B cell (primary cell): ENCODE measurements at regions not wholly inside any gene's neighbourhood (a gene's known extent, or its start where the extent isn't known, plus 50 kb on each side); places are given as distances from the start of the nearest gene placed in this dataset.
"Not testable (repeated sequence)": the region's sequence is repeated elsewhere in the genome, so short reads cannot be mapped to it uniquely, and the experiment has no call there.

Source experiments
- ATAC-seq: fragments of 200-7000 bp; cut with Tn5 transposase; one replicate; pipeline ENCODE4 v1.10.0; 2021; ENCODE audit warnings: low read depth, mild to moderate bottlenecking, moderate number of reproducible peaks, moderate library complexity
- CTCF ChIA-PET: fragments of 350-600 bp; sonication (Branson Sonifier 250); formaldehyde crosslinking; loops from one replicate; lab custom pipeline; 2021; ENCODE audit warnings: antibody characterized with exemption, inconsistent platforms; lab: Charles Lee
- POLR2A ChIA-PET: fragments of 350-600 bp; sonication (Branson Sonifier 250); formaldehyde crosslinking; loops from one replicate; lab custom pipeline; 2021; ENCODE audit warnings: antibody characterized with exemption; lab: Charles Lee
- DNase-seq: peaks from one replicate; pipeline ENCODE4 v3.0.0; 2013
- H2AFZ ChIP-seq: 2 replicates; pipeline ENCODE4 v1.6.1; 2012; ENCODE audit warnings: mild to moderate bottlenecking, low read depth, low read length; ENCODE audit not compliant: insufficient read depth, poor library complexity, severe bottlenecking
- H3K27ac ChIP-seq, 2 donors: 1 replicate in 1 of 2; 2 replicates in 1 of 2; pipeline ENCODE4 v1.5.1; 2012 to 2013; ENCODE audit warnings: low read length in 2 of 2, mild to moderate bottlenecking in 2 of 2, moderate library complexity in 1 of 2
- H3K27me3 ChIP-seq, 4 experiments: fragments of 200-600 bp in 1 of 4; sonication (generic) in 1 of 4; replicated peaks in 1 of 4; 1 replicate in 2 of 4; 2 replicates in 2 of 4; pipeline versions ENCODE4 v1.6.1 to v1.7.0; 2013 to 2016; ENCODE audit warnings: low read length in 3 of 4, mild to moderate bottlenecking in 2 of 4, mixed read lengths in 1 of 4, moderate library complexity in 1 of 4; ENCODE audit not compliant: insufficient read depth in 4 of 4, control insufficient read depth in 3 of 4; ENCODE audit errors: control extremely low read depth in 1 of 4
- H3K36me3 ChIP-seq, 2 experiments: replicated peaks in 1 of 2; 1 replicate in 1 of 2; 2 replicates in 1 of 2; pipeline versions ENCODE4 v1.6.1 to v1.7.1; 2013; ENCODE audit warnings: low read length in 1 of 2; ENCODE audit not compliant: insufficient read depth in 2 of 2, control insufficient read depth in 1 of 2; ENCODE audit errors: control extremely low read depth in 1 of 2, extremely low read depth in 1 of 2
- H3K4me1 ChIP-seq, 2 donors: fragments of 200-600 bp in 1 of 2; sonication (generic) in 1 of 2; 1 replicate in 1 of 2; 2 replicates in 1 of 2; pipeline versions ENCODE4 v1.5.1 to v1.6.1; 2013 to 2017; ENCODE audit warnings: low read length in 2 of 2; ENCODE audit not compliant: control insufficient read depth in 2 of 2, insufficient read depth in 2 of 2
- H3K4me2 ChIP-seq: replicated peaks from 2 replicates; pipeline ENCODE3; 2012; ENCODE audit warnings: mild to moderate bottlenecking, low read depth, low read length; ENCODE audit not compliant: poor library complexity, severe bottlenecking
- H3K4me3 ChIP-seq, 5 experiments: fragments of 200-600 bp in 1 of 5; sonication (generic) in 1 of 5; 1 replicate in 3 of 5; 2 replicates in 2 of 5; pipeline versions ENCODE4 v1.5.1 to v1.7.0; 2011 to 2016; ENCODE audit warnings: low read length in 4 of 5, mild to moderate bottlenecking in 4 of 5, low read depth in 2 of 5, control low read depth in 1 of 5, moderate library complexity in 1 of 5; ENCODE audit not compliant: insufficient read depth in 1 of 5; ENCODE audit errors: control extremely low read depth in 1 of 5, extremely low read depth in 1 of 5
- H3K79me2 ChIP-seq: fragments of 200-600 bp; sonication (generic); one replicate; pipeline ENCODE4 v1.6.0; 2016; ENCODE audit warnings: low read length; ENCODE audit not compliant: control insufficient read depth, insufficient read depth
- H3K9ac ChIP-seq: fragments of 200-600 bp; sonication (generic); 2 replicates; pipeline ENCODE4 v1.6.1; 2017; ENCODE audit warnings: mild to moderate bottlenecking, low read length, moderate library complexity
- H3K9me3 ChIP-seq, 3 donors: one replicate each; pipeline versions ENCODE4 v1.6.1 to v1.7.1; 2013; ENCODE audit warnings: low read length in 2 of 3; ENCODE audit not compliant: control insufficient read depth in 2 of 3, insufficient read depth in 1 of 3; ENCODE audit errors: control extremely low read depth in 1 of 3
- H4K20me1 ChIP-seq: 2 replicates; pipeline ENCODE4 v1.6.0; 2012; ENCODE audit warnings: mild to moderate bottlenecking, low read length; ENCODE audit not compliant: insufficient read depth, control insufficient read depth, poor library complexity, severe bottlenecking
- H3K27ac Mint-ChIP-seq: one replicate; pipeline ENCODE4 v1.8.0; 2021; ENCODE audit warnings: mixed read lengths
- H3K27me3 Mint-ChIP-seq: one replicate; pipeline ENCODE4 v1.8.0; 2021; ENCODE audit warnings: mixed read lengths
- H3K4me1 Mint-ChIP-seq: one replicate; pipeline ENCODE4 v1.8.0; 2021; ENCODE audit warnings: mixed read lengths
- H3K4me3 Mint-ChIP-seq: one replicate; pipeline ENCODE4 v1.8.0; 2021; ENCODE audit warnings: mixed read lengths
- H3K9me3 Mint-ChIP-seq: one replicate; pipeline ENCODE4 v1.8.0; 2022; ENCODE audit warnings: mixed read lengths; ENCODE audit not compliant: insufficient read depth
- EZH2 ChIP-seq: IDR thresholded peaks from 2 replicates; pipeline ENCODE4 v1.6.1; 2012; ENCODE audit warnings: borderline replicate concordance, low read depth, mild to moderate bottlenecking, moderate library complexity, low read length; ENCODE audit not compliant: insufficient read depth, poor library complexity, severe bottlenecking
- WGBS: methylation state at CpG from one replicate; pipeline ENCODE4 v1.1.5; 2013; ENCODE audit warnings: missing lambda C conversion rate; ENCODE audit not compliant: insufficient coverage; 5-methylcytosine and 5-hydroxymethylcytosine counted together
- intact Hi-C: fragments of 100-400 bp; cut with micrococcal nuclease; formaldehyde crosslinking; loops from one replicate; pipeline ENCODE4 v1.10.0; 2022
- TF ChIP-seq, protein P1 (sequence below): fragments of 200-600 bp; IDR thresholded peaks from one replicate; pipeline ENCODE4 v1.8.0; 2022; ENCODE audit warnings: antibody characterized with exemption, mild to moderate bottlenecking

DNA sequence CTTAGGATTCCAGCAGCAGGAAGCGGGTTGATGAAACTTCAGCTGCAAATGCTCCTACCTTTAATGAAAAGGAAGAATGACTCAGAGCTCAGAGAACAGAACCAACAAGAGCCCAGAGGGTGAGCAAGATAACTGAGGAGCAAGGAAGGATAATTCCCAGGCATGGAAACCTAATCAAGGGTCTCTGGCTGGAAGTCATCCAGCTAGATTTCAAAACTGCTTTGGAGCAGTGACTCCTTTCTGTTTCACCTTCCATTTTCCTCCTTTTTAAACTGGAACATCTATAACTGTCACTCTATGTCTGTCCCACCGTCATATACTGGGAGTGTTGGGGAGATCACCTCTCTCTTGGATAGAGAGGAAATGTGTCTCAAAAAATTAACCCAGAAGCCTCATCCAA lies 148.4 kb upstream of the RAB6C start:
- no peak overlapping the region for H3K27ac Mint-ChIP-seq
- no peaks in the 10 kb centered on the region for H3K36me3 ChIP-seq
- H3K4me1 ChIP-seq = no peaks in the 10 kb centered on the region
- no peak overlapping the region for H3K4me3 Mint-ChIP-seq
- no peak for ATAC-seq
- H3K4me1 Mint-ChIP-seq = no peaks in the 10 kb centered on the region
- DNase-seq = no peak
- WGBS = no CpG with 5 or more reads among the region's 2 CpGs
- H3K9ac ChIP-seq = no peak overlapping the region
- no peaks in the 10 kb centered on the region for H3K79me2 ChIP-seq
- ChIA-PET POLR2A (no interaction called here), CTCF (no interaction called here)
- no peak overlapping the region for H3K4me3 ChIP-seq
- H3K9me3 ChIP-seq = peaks cover 1 to 5% (median 3%) of the 10 kb centered on the region in 3 donors
- H3K27me3 ChIP-seq = no peaks in the 10 kb centered on the region
- intact Hi-C loops = no loop called here
- H3K27ac ChIP-seq = no peak overlapping the region
- H3K4me2 ChIP-seq = no peak overlapping the region
- H2AFZ ChIP-seq = no peak overlapping the region
- H3K9me3 Mint-ChIP-seq = peaks cover 3% of the 10 kb centered on the region
- H3K27me3 Mint-ChIP-seq = peaks cover 20% of the 10 kb centered on the region
- no peaks in the 10 kb centered on the region for H4K20me1 ChIP-seq
- TF ChIP-seq EZH2 = no peak
- TF ChIP-seq, protein P1, sequence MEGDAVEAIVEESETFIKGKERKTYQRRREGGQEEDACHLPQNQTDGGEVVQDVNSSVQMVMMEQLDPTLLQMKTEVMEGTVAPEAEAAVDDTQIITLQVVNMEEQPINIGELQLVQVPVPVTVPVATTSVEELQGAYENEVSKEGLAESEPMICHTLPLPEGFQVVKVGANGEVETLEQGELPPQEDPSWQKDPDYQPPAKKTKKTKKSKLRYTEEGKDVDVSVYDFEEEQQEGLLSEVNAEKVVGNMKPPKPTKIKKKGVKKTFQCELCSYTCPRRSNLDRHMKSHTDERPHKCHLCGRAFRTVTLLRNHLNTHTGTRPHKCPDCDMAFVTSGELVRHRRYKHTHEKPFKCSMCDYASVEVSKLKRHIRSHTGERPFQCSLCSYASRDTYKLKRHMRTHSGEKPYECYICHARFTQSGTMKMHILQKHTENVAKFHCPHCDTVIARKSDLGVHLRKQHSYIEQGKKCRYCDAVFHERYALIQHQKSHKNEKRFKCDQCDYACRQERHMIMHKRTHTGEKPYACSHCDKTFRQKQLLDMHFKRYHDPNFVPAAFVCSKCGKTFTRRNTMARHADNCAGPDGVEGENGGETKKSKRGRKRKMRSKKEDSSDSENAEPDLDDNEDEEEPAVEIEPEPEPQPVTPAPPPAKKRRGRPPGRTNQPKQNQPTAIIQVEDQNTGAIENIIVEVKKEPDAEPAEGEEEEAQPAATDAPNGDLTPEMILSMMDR = no peak

DNA sequence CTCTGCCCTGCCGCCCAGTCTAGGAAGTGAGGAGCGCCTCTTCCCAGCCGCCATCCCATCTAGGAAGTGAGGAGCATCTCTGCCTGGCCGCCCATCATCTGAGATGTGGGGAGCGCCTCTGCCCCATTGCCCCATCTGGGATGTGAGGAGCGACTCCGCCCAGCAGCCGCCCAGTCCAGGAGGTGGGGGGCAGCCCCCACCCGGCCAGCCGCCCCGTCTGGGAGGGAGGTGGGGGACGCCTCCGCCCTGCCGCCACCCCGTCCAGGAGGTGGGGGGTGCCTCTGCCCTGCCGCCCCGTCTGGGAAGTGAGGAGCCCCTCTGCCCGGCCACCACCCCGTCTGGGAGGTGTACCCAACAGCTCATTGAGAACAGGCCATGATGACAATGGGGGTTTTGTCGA lies 146.0 kb upstream of the RAB6C start:
- H3K4me2 ChIP-seq, H3K4me3 Mint-ChIP-seq, H3K9me3 ChIP-seq, H3K27ac Mint-ChIP-seq, CTCF ChIA-PET, H3K79me2 ChIP-seq, H3K27me3 ChIP-seq, ATAC-seq, H3K9ac ChIP-seq, H2AFZ ChIP-seq, H3K36me3 ChIP-seq, H4K20me1 ChIP-seq, H3K4me3 ChIP-seq, H3K4me1 ChIP-seq, DNase-seq, H3K9me3 Mint-ChIP-seq, H3K27ac ChIP-seq, intact Hi-C loops, H3K4me1 Mint-ChIP-seq, POLR2A ChIA-PET: not testable (repeated sequence)
- WGBS = 96% methylated on average over 14 of the region's 20 CpGs
- peaks cover 20% of the 10 kb centered on the region for H3K27me3 Mint-ChIP-seq
